RPMI7951 (cell line): ENCODE measurements at regions not wholly inside any gene's neighbourhood (a gene's known extent, or its start where the extent isn't known, plus 50 kb on each side); places are given as distances from the start of the nearest gene placed in this dataset.
A peak's percentile ranks its signal among the peaks of the same experiment; 100 is the strongest.

Experiments
- DNase-seq: peaks from one replicate; pipeline ENCODE4 v3.0.0-alpha.2; 2012; ENCODE audit warnings: low read depth

GRCh38 chr5:125555591-125555990, 809.2 kb upstream of the ZNF608 start:
- DNase-seq, result no peak

- DNase-seq, result no peak
Observed at GRCh38 chr5:125558016-125558415, 811.6 kb upstream of the ZNF608 start.

GRCh38 chr5:125558466-125558865, 812.0 kb upstream of the ZNF608 start:
- no peak for DNase-seq

GRCh38 chr5:125559296-125559695, 812.9 kb upstream of the ZNF608 start:
- peak; percentile 98 for DNase-seq

GRCh38 chr5:125560476-125561225, 814.2 kb upstream of the ZNF608 start:
- DNase-seq, result peak; percentile 35

DNA sequence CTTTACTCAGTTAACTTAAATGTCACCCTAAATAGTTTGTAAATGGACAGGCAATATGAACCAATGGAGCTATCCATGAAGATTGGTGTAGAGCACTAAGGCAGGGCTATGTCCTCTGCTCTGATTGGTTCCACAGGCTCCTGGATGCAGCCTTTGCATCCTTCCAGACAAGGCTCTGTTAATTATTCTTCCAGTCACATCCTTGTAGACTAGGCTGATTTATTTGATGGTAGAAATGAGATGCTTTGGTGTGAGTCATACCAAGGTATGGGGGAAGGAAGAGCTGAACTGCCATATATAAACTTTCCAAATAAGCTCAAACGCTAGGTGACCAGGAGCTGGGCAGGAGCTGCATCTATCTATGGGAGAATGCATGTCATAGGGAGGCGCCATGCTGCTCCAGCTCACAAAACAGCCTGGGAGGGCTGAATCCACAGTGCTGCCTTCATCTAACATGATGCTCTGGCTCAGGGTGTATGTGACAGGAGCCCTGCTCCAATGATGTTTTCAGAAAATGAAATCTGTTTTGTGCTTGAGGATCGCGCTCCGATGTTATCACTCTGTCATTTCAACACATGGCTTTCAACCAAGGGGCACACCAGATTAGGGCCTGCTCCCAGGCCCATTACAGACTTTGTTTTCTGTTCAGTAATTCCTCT, 818.0 kb upstream of the ZNF608 start:
- DNase-seq, result peak; percentile 39

GRCh38 chr5:125574491-125575044, 828.1 kb upstream of the ZNF608 start:
- DNase-seq, result no peak

DNA sequence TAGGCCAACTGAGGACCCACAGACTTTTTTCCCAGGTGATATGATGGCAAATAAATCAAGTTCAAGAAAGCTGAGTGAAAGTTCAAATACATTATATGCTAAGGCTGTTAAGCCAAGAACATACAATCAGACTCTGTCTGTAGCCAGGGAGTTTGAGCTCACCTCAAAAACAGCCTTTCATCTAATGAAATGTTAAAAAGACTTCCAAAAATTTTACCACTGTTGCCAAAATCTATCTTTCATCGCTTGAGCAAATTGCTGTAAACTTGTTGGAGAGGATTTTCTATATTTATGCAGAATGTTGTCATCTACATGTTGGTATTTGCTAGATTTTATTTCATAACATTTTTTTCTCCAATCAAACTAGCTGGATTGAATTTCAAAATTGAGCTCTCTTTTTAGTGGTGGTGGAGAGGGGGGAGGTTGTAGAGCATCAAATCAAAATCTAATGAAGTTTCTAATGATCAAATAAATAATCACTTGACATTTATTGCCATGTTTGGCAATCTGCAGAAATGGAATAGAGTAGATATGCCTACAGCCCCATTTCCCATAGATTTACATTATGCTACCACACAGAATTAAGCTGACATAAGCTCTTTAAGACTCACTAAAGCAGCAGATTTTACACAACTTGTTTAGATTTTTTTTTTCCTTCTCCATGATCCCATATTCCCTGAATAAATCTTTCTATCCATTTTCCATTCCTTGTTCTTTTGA, 828.9 kb upstream of the ZNF608 start:
- no peak for DNase-seq

DNA sequence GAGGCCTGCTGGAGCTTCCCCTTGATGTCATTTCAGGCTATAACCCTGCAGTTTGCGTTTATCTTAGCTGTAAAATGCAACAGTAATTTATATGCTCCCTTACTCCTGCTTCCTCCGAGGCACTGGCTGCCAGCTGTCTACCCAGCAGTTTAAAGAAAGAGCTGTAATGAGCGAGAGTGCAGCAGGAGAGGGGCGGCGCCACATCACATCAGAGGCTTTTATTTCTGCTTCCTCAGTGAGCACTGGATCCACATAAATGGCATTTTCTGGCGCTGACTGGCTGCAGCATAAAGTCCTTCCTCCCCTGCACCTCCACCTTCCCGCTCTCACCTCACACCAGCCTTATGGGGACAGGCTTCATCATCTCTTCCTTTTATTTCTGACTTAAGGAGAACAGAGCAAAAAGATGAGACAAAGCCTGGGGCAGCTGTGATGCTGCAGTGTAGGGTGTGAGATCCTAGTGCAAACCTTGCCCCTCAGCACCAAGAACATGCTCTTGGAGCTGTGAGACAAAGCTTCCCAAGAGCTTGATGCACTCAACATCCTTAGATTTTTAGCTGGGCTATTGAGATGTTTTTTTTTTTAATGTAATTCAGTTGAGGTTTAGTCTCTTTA, 829.6 kb upstream of the ZNF608 start:
- DNase-seq, result peak; percentile 47

- DNase-seq, result no peak
Observed at GRCh38 chr5:125576822-125577221, 830.4 kb upstream of the ZNF608 start.

DNA sequence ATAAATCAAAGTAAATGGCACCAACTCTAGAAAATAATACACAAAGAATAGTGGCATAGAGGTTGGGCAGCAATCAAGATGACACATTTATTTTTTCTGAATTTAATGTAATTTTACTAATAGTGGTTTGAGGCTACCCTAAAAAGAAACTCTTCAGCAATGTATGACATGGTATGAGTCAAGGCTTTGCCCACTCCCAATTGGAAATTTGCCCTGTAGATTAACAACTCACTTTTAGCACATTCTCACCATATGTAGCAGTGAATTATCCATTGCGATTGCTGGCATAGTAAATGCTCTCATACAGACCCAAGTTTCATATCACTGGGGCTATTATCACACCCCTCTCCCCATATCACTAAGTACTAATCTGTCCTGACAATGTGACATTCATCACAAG, 832.1 kb upstream of the ZNF608 start:
- DNase-seq, result peak; percentile 50

- no peak for DNase-seq
Observed at GRCh38 chr5:125579182-125579581, 832.7 kb upstream of the ZNF608 start.

DNA sequence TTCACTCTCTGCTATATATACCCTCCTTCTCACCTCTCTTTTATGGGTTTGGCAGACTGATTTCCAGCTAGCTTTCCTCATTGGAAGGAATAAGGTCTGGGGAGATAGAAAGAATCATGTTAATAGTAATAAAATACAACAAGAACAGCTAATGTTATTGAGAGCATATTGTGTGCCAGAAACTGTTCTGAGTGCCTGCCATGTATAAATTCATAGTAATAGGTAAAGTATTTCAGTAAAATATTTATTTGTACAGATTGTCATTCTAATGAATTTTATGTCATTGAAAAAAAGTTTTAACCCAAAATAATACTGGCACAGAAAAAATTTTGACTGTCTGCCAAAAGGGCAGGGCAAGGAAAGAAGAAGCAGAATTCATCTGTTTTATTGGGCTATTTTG, 834.9 kb upstream of the ZNF608 start:
- DNase-seq, result no peak

DNA sequence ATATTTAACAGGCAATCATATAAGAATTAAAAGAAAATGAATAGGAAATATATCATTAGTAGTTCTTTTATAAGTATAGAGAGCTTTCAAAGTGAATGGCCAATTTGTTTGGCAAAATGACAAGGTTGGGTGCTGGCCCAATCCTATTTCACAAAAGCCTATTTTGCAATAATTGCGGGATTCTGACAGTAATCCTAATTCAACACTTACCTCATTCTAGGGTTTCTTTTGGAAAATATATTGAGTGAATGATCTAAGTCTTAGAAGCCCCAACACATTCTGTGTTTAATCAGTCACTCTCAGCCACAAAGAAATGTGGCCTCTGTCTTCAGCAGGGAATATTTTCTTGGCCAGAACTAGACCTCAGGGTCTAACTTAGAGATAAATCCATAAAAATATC, 835.9 kb upstream of the ZNF608 start:
- DNase-seq, result no peak

DNA sequence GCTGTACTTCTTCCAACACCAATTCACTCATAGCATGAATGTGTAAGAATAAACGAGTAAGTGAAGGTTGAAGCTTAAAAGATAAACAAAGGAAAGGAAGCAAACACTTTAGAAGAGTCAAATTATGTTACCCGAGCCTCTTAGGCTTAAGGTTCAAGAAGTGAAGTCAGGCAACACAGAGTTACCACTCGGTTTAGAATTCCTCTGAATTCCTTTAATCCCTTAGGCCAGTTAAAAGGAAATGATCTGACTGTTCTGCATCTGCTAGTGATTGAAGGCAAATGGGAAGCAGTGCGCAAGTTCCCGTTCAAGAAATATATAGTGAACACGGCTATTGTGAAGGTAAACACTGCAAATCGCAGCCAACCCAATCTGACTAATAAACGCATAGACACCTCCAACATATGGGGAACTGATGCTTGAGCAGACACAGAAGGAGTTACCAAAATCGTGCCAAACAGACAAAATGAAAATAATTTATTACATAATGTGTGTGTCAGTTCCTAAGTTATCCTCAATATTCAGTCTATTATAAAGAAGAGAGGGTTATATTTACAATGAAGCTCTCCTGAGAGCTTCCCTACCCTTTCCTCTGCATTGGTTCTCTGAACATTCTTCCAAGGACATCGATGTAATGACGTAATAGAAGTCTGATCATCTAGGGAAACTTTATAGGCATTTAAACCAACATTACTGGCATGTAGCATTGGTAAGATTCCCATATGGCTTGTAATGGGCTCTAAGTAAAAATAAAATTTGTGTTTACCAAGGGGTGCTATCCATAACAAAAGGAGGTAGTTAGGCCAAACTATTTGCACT, 837.1 kb upstream of the ZNF608 start:
- DNase-seq, result no peak

DNA sequence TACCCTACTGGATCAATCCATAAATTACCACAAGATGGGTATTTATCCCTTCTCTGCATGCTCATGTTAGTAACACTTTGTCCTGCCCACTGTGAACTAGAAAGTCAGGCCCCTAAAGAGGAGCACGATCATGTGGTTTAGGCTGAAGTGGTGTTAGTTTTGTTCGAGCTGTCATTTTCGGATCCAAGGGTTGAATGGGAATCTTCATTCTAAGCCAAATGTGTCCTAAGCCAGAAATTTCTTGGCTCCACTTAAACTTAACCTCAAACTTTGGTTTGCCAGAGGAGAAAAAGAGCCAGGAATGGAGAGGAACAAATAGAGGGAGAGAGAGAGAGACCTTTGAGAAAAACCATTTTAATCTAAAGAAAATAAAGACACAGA, 837.7 kb upstream of the ZNF608 start:
- DNase-seq, result no peak

GRCh38 chr5:125587631-125588030, 835.6 kb upstream of the GRAMD2B start:
- DNase-seq, result no peak

DNA sequence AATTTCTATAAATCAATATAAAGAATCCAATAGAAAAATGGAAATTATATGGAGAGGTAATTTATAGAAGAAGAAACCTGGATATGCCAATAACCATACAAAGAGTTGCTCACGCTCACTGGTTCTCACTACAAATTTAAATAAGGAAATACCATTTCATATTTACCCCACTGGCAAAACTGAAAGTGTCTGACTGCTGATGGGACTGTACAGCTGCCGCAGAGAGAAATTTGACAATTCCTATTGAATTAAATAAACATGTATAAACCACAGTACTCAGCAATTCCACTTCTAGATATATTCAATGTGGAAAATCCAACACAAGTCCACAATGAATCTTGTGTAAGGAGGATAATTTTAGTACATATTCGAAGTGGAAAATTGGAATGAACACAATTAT, 830.4 kb upstream of the GRAMD2B start:
- DNase-seq, result peak; percentile 27

DNA sequence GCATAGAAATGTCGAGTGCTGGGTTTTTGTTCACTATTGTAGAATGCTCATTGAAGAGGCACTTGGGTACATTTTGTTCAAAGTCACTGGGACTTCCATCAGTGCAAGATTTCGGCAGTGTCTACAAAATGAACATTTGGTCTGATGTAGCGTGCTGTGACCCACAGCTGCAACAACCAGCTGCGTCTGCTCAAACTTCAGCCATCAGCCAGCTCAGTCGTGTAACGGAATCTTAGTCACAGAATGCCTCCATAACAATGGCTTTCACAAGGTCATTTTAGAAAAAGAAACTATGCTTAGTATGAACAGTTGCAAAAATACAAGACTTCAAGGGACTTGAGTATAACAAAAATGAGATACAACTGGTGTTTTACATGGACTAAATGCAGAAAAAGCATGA, 828.1 kb upstream of the GRAMD2B start:
- DNase-seq, result peak; percentile 47

DNA sequence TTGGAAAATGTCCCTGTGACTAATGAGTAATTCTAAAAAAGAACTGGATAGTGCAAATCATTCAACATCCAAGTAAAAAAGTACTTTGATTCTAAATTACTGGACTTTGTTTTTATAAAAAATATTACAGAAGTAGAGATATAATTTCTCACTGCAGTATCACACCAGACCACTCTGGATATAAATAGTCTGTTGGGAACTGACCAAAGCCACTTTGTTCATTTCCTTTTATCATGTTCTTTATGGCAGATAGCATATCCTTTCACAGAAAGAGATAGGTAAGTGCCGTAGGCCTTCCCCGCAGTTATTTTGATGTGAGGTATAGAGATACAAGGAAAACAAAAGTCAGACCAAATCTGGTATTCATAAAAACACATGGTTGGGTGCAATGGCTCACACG, 827.4 kb upstream of the GRAMD2B start:
- no peak for DNase-seq

GRCh38 chr5:125597338-125597737, 825.9 kb upstream of the GRAMD2B start:
- DNase-seq, result peak; percentile 86
